ENCODE measurements at regions not wholly inside any gene's neighbourhood (a gene's known extent, or its start where the extent isn't known, plus 50 kb on each side); places are given as distances from the start of the nearest gene placed in this dataset.

- no peak for TF ChIP-seq HMGXB3 (CRISPR knock-in tag; IDR thresholded peaks at IDR 0.05; ENCODE audit: borderline replicate concordance)
Measured at GRCh38 chr1:228875741-228876140, 140.5 kb downstream of the RHOU start (continued).

- Histone ChIP-seq H3K27ac (ENCODE audit: extremely low read length, insufficient read depth, low read length) (no peak overlapping the region), H4K20me1 (ENCODE audit: insufficient read depth, low read length) (no peaks in the 10 kb centered on the region), H3K9ac (ENCODE audit: insufficient read depth, low read depth, low read length) (no peak overlapping the region), H3K27me3 (ENCODE audit: control insufficient read depth in 1 of 2, insufficient read depth in 2 of 2, low read length in 2 of 2) (peaks cover 3 to 4% of the 10 kb centered on the region in 2 experiments; a peak in 2 of 5 replicates), H3K36me3 (replicated peaks in 1 of 2; ENCODE audit: control insufficient read depth in 1 of 2, insufficient read depth in 2 of 2, low read length in 2 of 2) (no peaks in the 10 kb centered on the region), H3K79me2 (ENCODE audit: insufficient read depth, low read length) (no peaks in the 10 kb centered on the region), H3K4me2 (ENCODE audit: low read depth, low read length) (no peak overlapping the region), H3K4me3 (replicated peaks in 1 of 3; ENCODE audit: insufficient read depth in 1 of 3, low read depth in 2 of 3, low read length in 3 of 3) (no peak overlapping the region), H2AFZ (ENCODE audit: low read length) (no peak overlapping the region), H3K4me1 (ENCODE audit: insufficient read depth, low read length) (peaks cover 14% of the 10 kb centered on the region; the same call in 1 of the 2 replicates), H3K9me3 (ENCODE audit: low read length) (no peaks in the 10 kb centered on the region)
- ATAC-seq (no peak), DNase-seq (ENCODE audit: low spot score) (no peak), FAIRE-seq (no peak)
- in situ Hi-C loops (cut with HindIII; ENCODE audit: extremely low pct_ligation_motif_present, low pct_unique_long_range_greater_than_20kb) (no loop called here), intact Hi-C loops (cut with micrococcal nuclease; ENCODE audit: unreplicated experiment) (no loop called here)
- TF ChIP-seq TCF7 (IDR thresholded peaks at IDR 0.05; ENCODE audit: low read depth) (no peak), ZNF33A (CRISPR knock-in tag; IDR thresholded peaks at IDR 0.05; ENCODE audit: borderline replicate concordance) (no peak), FOXJ3 (CRISPR knock-in tag; IDR thresholded peaks at IDR 0.05; ENCODE audit: borderline replicate concordance) (no peak), NFIC (IDR thresholded peaks at IDR 0.05; ENCODE audit: low read length) (no peak), SYNCRIP (IDR thresholded peaks at IDR 0.05; ENCODE audit: insufficient read depth, low read depth, low read length) (no peak)
- no TSS peak for BruUV-seq (replicated peaks)
- ChIA-PET POLR2A (interaction anchor here (0.8 to 1.2 kb wide), 2 partner anchors 9 to 38 kb away, joined by 4 read pairs; no protein-coding TSS in a partner anchor), CTCF (ENCODE audit: low intra/inter-chr PET ratio, low total read pairs) (no interaction called here)
- WGBS (ENCODE audit: low lambda C conversion rate) = 46% methylated on average over 2 of the region's 4 CpGs
Measured at GRCh38 chr1:228876187-228876586, 140.9 kb downstream of the RHOU start.

Data from HepG2 (cell line).